Activated naive CD8-positive, alpha-beta T cell treated with anti-CD3 and anti-CD28 coated beads, Interleukin-2, amount 50 U/mL, for 24 hours (primary cell): ENCODE measurements at regions not wholly inside any gene's neighbourhood (a gene's known extent, or its start where the extent isn't known, plus 50 kb on each side); places are given as distances from the start of the nearest gene placed in this dataset.

ENCODE experiments used
- ATAC-seq: fragments of 150-1000 bp; cut with Tn5 transposase; one replicate; pipeline ENCODE4 v1.10.0; 2021
- DNase-seq: peaks from one replicate; pipeline ENCODE4 v3.0.0; 2021
- H3K27ac Mint-ChIP-seq: one replicate; pipeline ENCODE4 v1.8.0; 2021; ENCODE audit warnings: mild to moderate bottlenecking, mixed read lengths
- H3K27me3 Mint-ChIP-seq: one replicate; pipeline ENCODE4 v1.8.0; 2021; ENCODE audit warnings: mixed read lengths
- H3K36me3 Mint-ChIP-seq: one replicate; pipeline ENCODE4 v1.8.0; 2021; ENCODE audit warnings: low read depth, mixed read lengths
- H3K4me1 Mint-ChIP-seq: one replicate; pipeline ENCODE4 v1.8.0; 2021; ENCODE audit warnings: mixed read lengths
- H3K4me3 Mint-ChIP-seq: one replicate; pipeline ENCODE4 v1.8.0; 2021; ENCODE audit warnings: mild to moderate bottlenecking, moderate library complexity, mixed read lengths
- H3K9me3 Mint-ChIP-seq: one replicate; pipeline ENCODE4 v1.8.0; 2021; ENCODE audit warnings: mixed read lengths

- ATAC-seq: peak; percentile 66
- H3K4me3 Mint-ChIP-seq: peak overlapping the region; percentile 7
These were observed 49.7 kb downstream of the KLF12 start for GRCh38 chr13:74084375-74084935.

GRCh38 chr13:74082741-74083160, 51.5 kb downstream of the KLF12 start:
- Mint-ChIP-seq H3K27ac (peak overlapping the region; percentile 11), H3K4me1 (peaks cover 65% of the 10 kb centered on the region), H3K4me3 (no peak overlapping the region), H3K9me3 (no peaks in the 10 kb centered on the region), H3K36me3 (peaks cover 26% of the 10 kb centered on the region), H3K27me3 (no peaks in the 10 kb centered on the region)
- ATAC-seq (no peak), DNase-seq (no peak)

More at GRCh38 chr13:74084375-74084935, 49.7 kb downstream of the KLF12 start:
- peak overlapping the region; percentile 86 for H3K27ac Mint-ChIP-seq
- H3K4me1 Mint-ChIP-seq: peaks cover 74% of the 10 kb centered on the region
- no peaks in the 10 kb centered on the region for H3K27me3 Mint-ChIP-seq
- H3K36me3 Mint-ChIP-seq: peaks cover 19% of the 10 kb centered on the region
- H3K9me3 Mint-ChIP-seq: no peaks in the 10 kb centered on the region
- DNase-seq: no peak

- no peaks in the 10 kb centered on the region for H3K27me3 Mint-ChIP-seq
These were observed 53.4 kb downstream of the KLF12 start for GRCh38 chr13:74080762-74081161.

GRCh38 chr13:74077792-74078191, 56.4 kb downstream of the KLF12 start:
- Mint-ChIP-seq H3K4me3 (no peak overlapping the region), H3K27ac (no peak overlapping the region), H3K27me3 (no peaks in the 10 kb centered on the region), H3K36me3 (peaks cover 21% of the 10 kb centered on the region), H3K9me3 (peaks cover 3% of the 10 kb centered on the region), H3K4me1 (peaks cover 62% of the 10 kb centered on the region)
- no peak for DNase-seq
- ATAC-seq: no peak

More at GRCh38 chr13:74080762-74081161, 53.4 kb downstream of the KLF12 start:
- H3K27ac Mint-ChIP-seq: peak overlapping the region; percentile 36
- H3K36me3 Mint-ChIP-seq: peaks cover 18% of the 10 kb centered on the region
- H3K4me1 Mint-ChIP-seq: peaks cover 63% of the 10 kb centered on the region
- H3K4me3 Mint-ChIP-seq: no peak overlapping the region
- no peaks in the 10 kb centered on the region for H3K9me3 Mint-ChIP-seq
- ATAC-seq (no peak), DNase-seq (no peak)

- peaks cover 58% of the 10 kb centered on the region for H3K4me1 Mint-ChIP-seq
- no peak overlapping the region for H3K27ac Mint-ChIP-seq
- no peak for DNase-seq
- H3K36me3 Mint-ChIP-seq: peaks cover 21% of the 10 kb centered on the region
- H3K9me3 Mint-ChIP-seq: peaks cover 4% of the 10 kb centered on the region
- no peaks in the 10 kb centered on the region for H3K27me3 Mint-ChIP-seq
- no peak for ATAC-seq
- no peak overlapping the region for H3K4me3 Mint-ChIP-seq
These were observed 56.8 kb downstream of the KLF12 start for GRCh38 chr13:74077375-74077774.

- Mint-ChIP-seq H3K9me3 (peaks cover 4% of the 10 kb centered on the region), H3K4me3 (no peak overlapping the region), H3K36me3 (peaks cover 18% of the 10 kb centered on the region), H3K4me1 (peaks cover 56% of the 10 kb centered on the region), H3K27ac (no peak overlapping the region), H3K27me3 (no peaks in the 10 kb centered on the region)
- ATAC-seq (no peak), DNase-seq (no peak)
These were observed 59.5 kb downstream of the KLF12 start for GRCh38 chr13:74074723-74075122.

GRCh38 chr13:74073274-74073673, 60.9 kb downstream of the KLF12 start:
- Mint-ChIP-seq H3K27me3 (no peaks in the 10 kb centered on the region), H3K9me3 (peaks cover 4% of the 10 kb centered on the region), H3K36me3 (peaks cover 9% of the 10 kb centered on the region), H3K4me1 (peaks cover 69% of the 10 kb centered on the region), H3K27ac (no peak overlapping the region), H3K4me3 (no peak overlapping the region)
- DNase-seq (no peak), ATAC-seq (no peak)

- H3K4me1 Mint-ChIP-seq: peaks cover 63% of the 10 kb centered on the region
- H3K27me3 Mint-ChIP-seq: no peaks in the 10 kb centered on the region
These were observed 63.7 kb downstream of the KLF12 start for GRCh38 chr13:74070513-74070912.

GRCh38 chr13:74070065-74070464, 64.1 kb downstream of the KLF12 start:
- peak overlapping the region; percentile 26 for H3K27ac Mint-ChIP-seq
- H3K4me3 Mint-ChIP-seq: peak overlapping the region; percentile 22
- no peaks in the 10 kb centered on the region for H3K27me3 Mint-ChIP-seq
- DNase-seq: no peak
- peak; percentile 76 for ATAC-seq
- H3K4me1 Mint-ChIP-seq: peaks cover 61% of the 10 kb centered on the region
- H3K36me3 Mint-ChIP-seq: peaks cover 9% of the 10 kb centered on the region
- H3K9me3 Mint-ChIP-seq: peaks cover 4% of the 10 kb centered on the region

More at GRCh38 chr13:74070513-74070912, 63.7 kb downstream of the KLF12 start:
- Mint-ChIP-seq H3K27ac (peak overlapping the region; percentile 26), H3K4me3 (no peak overlapping the region), H3K9me3 (peaks cover 4% of the 10 kb centered on the region), H3K36me3 (peaks cover 9% of the 10 kb centered on the region)
- no peak for DNase-seq
- no peak for ATAC-seq

GRCh38 chr13:74068471-74068870, 65.7 kb downstream of the KLF12 start:
- Mint-ChIP-seq H3K9me3 (peaks cover 4% of the 10 kb centered on the region), H3K4me1 (peaks cover 63% of the 10 kb centered on the region), H3K4me3 (no peak overlapping the region), H3K27ac (no peak overlapping the region), H3K36me3 (peaks cover 9% of the 10 kb centered on the region), H3K27me3 (no peaks in the 10 kb centered on the region)
- DNase-seq (peak; percentile 19), ATAC-seq (peak; percentile 38)

- Mint-ChIP-seq H3K4me3 (no peak overlapping the region), H3K27ac (no peak overlapping the region), H3K36me3 (peaks cover 6% of the 10 kb centered on the region), H3K9me3 (peaks cover 1% of the 10 kb centered on the region), H3K4me1 (peaks cover 65% of the 10 kb centered on the region), H3K27me3 (no peaks in the 10 kb centered on the region)
- no peak for ATAC-seq
- no peak for DNase-seq
These were observed 66.4 kb downstream of the KLF12 start for GRCh38 chr13:74067818-74068217.

- no peaks in the 10 kb centered on the region for H3K27me3 Mint-ChIP-seq
- DNase-seq (no peak), ATAC-seq (no peak)
- no peaks in the 10 kb centered on the region for H3K9me3 Mint-ChIP-seq
- H3K4me1 Mint-ChIP-seq: peaks cover 73% of the 10 kb centered on the region
- H3K4me3 Mint-ChIP-seq: no peak overlapping the region
- H3K27ac Mint-ChIP-seq: no peak overlapping the region
- H3K36me3 Mint-ChIP-seq: peaks cover 4% of the 10 kb centered on the region
These were observed 67.3 kb downstream of the KLF12 start for GRCh38 chr13:74066937-74067336.

GRCh38 chr13:74064805-74065312, 69.3 kb downstream of the KLF12 start:
- Mint-ChIP-seq H3K27ac (no peak overlapping the region), H3K9me3 (peaks cover 4% of the 10 kb centered on the region), H3K4me3 (no peak overlapping the region), H3K4me1 (peaks cover 80% of the 10 kb centered on the region), H3K36me3 (peaks cover 7% of the 10 kb centered on the region), H3K27me3 (no peaks in the 10 kb centered on the region)
- no peak for DNase-seq
- ATAC-seq: peak; percentile 51

- DNase-seq: no peak
- Mint-ChIP-seq H3K9me3 (peaks cover 4% of the 10 kb centered on the region), H3K27me3 (no peaks in the 10 kb centered on the region), H3K36me3 (peaks cover 13% of the 10 kb centered on the region), H3K27ac (peak overlapping the region; percentile 72), H3K4me3 (no peak overlapping the region), H3K4me1 (peaks cover 79% of the 10 kb centered on the region)
- no peak for ATAC-seq
These were observed 70.6 kb downstream of the KLF12 start for GRCh38 chr13:74063533-74064100.

GRCh38 chr13:74062933-74063332, 71.3 kb downstream of the KLF12 start:
- DNase-seq: peak; percentile 26
- Mint-ChIP-seq H3K36me3 (peaks cover 13% of the 10 kb centered on the region), H3K27ac (peak overlapping the region; percentile 72), H3K4me3 (peak overlapping the region; percentile 80), H3K27me3 (no peaks in the 10 kb centered on the region), H3K9me3 (peaks cover 4% of the 10 kb centered on the region), H3K4me1 (peaks cover 74% of the 10 kb centered on the region)
- ATAC-seq: peak; percentile 86
